GM12864 (cell line): ENCODE measurements at regions not wholly inside any gene's neighbourhood (a gene's known extent, or its start where the extent isn't known, plus 50 kb on each side); places are given as distances from the start of the nearest gene placed in this dataset.

Source experiments
- DNase-seq: peaks from one replicate; pipeline ENCODE4 v3.0.0-alpha.2; 2011; ENCODE audit warnings: low read depth
- H3K4me3 ChIP-seq: 2 replicates; pipeline ENCODE4 v1.5.1; 2011; ENCODE audit warnings: mild to moderate bottlenecking, low read depth, low read length, control low read depth
- TF ChIP-seq, protein P1 (sequence below): IDR thresholded peaks from 2 replicates; pipeline ENCODE4 v1.5.1; 2011; ENCODE audit warnings: low read depth, mild to moderate bottlenecking, moderate library complexity, low read length, control low read depth, inconsistent platforms; ENCODE audit errors: missing control alignments

DNA sequence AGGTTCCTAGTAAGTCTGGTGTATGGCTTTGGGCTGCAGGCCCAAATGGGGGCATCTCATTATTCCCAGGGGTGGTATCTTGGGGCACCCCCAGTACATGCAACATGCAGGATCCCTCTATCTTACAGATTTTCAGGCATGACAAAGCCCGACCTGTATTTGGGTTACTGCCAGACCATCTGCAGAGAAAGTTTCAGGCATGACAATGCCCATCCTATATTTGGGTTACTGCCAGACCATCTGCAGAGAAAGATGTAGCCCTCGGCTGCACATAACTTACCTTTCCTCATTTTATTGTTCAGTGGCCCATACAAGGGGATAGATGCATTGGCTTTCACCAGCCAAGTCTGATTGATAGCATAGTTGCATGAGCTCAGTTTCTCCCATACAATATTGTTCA, 112.2 kb upstream of the RAB18 start:
- no peak overlapping the region for H3K4me3 ChIP-seq
- TF ChIP-seq, protein P1, sequence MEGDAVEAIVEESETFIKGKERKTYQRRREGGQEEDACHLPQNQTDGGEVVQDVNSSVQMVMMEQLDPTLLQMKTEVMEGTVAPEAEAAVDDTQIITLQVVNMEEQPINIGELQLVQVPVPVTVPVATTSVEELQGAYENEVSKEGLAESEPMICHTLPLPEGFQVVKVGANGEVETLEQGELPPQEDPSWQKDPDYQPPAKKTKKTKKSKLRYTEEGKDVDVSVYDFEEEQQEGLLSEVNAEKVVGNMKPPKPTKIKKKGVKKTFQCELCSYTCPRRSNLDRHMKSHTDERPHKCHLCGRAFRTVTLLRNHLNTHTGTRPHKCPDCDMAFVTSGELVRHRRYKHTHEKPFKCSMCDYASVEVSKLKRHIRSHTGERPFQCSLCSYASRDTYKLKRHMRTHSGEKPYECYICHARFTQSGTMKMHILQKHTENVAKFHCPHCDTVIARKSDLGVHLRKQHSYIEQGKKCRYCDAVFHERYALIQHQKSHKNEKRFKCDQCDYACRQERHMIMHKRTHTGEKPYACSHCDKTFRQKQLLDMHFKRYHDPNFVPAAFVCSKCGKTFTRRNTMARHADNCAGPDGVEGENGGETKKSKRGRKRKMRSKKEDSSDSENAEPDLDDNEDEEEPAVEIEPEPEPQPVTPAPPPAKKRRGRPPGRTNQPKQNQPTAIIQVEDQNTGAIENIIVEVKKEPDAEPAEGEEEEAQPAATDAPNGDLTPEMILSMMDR, result no peak
- no peak for DNase-seq

DNA sequence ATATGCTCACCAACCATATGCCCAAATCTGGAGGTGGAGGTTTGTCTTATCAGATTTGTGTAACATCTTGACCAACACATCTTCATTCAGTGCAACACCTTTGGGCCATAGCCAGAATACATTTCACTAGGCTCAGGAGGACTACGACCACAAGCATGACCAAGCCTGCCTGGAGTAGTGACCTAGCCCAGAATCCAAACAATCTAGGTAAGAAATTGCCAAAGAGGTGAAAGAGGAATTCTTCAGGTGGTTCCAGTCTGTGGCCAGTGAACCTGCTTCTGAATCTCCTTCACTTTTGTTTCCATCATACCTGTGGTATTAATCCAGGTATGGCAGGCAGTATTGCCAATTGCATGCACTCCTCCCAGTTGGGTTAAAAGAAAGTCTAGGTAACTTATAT, 112.8 kb upstream of the RAB18 start:
- DNase-seq, result no peak
- TF ChIP-seq, protein P1, result no peak
- no peak overlapping the region for H3K4me3 ChIP-seq

DNA sequence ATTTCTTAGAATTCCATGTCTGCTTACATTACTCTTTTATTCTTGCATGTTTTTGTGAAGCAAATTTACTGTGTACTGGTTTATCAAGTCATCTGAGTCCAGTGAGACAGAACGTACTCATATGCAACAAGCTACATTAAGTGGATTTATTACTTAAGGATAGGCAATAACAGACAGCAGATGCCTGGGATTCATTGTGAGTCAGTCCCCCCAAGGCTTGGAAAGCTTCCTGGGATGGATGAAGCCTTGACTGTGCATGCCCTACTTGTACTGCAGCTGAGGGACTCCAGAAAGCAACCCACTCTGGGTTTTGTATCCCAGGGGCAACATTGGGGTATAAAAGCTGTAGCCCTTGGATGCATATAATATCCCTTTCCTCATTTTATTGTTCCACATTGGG, 113.4 kb upstream of the RAB18 start:
- no peak overlapping the region for H3K4me3 ChIP-seq
- no peak for DNase-seq
- TF ChIP-seq, protein P1, result no peak

DNA sequence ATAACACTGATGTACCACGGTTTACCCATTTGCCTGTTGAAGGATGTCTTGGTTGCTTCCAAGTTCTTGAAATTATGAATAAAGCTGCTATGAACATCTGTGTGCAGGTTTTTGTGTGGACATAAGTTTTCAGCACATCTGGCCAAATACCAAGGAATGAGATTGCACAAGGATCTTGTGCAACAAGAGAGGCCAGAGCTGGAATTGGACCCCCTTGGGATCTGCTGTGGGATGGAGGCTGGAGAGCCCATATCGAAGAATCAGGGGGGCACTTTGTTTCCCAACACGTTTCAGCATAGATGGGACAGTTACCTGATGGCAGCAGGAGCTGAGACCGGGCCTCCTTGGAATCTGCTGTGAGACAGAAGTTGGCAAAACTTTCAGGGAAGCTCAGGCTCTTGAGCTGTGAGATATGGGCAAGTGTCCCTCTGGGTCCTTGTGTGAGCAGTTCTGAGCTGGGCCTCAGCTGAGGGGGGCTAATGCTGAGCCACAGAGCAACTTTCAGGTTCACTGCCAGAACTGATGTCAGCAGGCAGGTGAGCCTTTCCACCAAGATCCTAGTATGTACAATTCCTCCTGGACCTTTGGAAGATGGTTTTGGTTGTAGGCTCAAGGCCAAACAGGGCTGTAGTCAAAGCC, 115.2 kb upstream of the RAB18 start:
- no peak for DNase-seq
- TF ChIP-seq, protein P1, result no peak
- H3K4me3 ChIP-seq, result no peak overlapping the region

DNA sequence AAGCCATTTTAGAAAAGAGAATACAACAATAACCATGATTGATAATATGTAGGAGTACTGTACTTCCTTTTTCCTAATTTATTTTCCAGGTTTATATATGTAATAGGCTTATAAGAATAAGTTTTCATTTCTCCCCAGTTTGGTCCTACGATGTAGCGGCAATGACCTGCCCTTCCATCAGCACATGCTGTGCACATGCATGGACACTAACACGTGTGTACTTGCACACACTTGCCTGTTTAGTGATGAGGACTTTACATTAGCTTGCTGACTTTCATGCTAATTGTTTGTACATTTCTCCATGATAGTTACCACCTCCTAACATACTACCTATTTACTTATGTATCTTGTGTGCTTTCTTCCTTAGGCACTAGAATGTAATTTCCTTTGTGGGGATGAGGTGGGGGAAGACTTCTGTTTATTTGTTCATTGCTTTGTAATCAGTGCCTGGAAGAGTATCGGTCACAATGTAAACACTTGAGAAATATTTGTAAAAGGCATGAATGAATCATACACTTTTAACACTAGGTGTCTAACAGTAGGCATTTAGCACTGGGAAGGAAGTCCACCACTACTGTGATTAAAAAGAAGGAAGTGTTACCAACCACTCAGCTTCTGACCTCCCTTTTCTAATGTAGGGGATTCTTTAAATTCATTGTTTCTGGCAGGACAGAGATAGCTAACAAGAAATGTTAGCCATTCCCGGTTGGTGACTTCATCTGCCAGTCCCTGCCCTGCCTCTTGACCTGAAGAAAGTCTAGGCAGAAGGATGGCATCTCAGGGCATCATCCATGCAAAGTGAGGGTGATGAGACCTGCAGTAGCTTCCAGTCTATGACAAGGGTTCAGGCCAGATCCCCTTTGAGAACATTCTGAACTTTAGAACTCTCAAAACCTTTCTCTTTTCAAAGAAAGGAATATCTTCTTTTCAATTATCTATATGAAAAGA, 120.2 kb upstream of the RAB18 start:
- H3K4me3 ChIP-seq, result no peak overlapping the region
- TF ChIP-seq, protein P1, result no peak
- no peak for DNase-seq

DNA sequence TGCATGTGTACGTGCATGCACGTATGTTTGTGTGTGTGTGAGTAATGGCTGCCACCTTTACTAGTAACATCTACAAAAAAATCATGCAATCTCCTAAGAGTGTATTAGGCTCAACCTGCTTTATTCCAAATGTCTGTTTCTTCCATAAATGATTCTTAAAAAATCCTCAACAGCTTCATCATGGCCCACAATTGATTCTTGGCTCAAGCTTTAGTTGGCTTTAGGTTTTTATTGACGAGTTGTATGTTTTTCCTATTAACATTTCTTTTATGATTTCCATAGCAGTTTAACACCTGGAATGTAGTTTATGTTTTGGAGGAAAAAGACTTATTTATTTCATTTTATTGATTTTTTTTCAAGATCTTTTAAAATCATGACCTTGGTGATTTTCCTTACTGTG, 121.9 kb upstream of the RAB18 start:
- H3K4me3 ChIP-seq, result no peak overlapping the region
- TF ChIP-seq, protein P1, result no peak
- no peak for DNase-seq
